GM18498 (cell line): ENCODE measurements at regions not wholly inside any gene's neighbourhood (a gene's known extent, or its start where the extent isn't known, plus 50 kb on each side); places are given as distances from the start of the nearest gene placed in this dataset.
A peak's percentile ranks its signal among the peaks of the same experiment; 100 is the strongest.

Source experiments
- ATAC-seq: cut with Tn5 transposase; IDR thresholded peaks from one replicate; pipeline ENCODE4 v1.9.1; 2021; ENCODE audit warnings: mild to moderate bottlenecking, moderate library complexity; ENCODE audit not compliant: unreplicated experiment

GRCh38 chr6:90978046-90978445 is 391.2 kb upstream of the MAP3K7 start:
- no peak for ATAC-seq

- no peak for ATAC-seq
Measured at GRCh38 chr6:90977513-90977912, 390.6 kb upstream of the MAP3K7 start.

GRCh38 chr6:90976341-90976740 is 389.5 kb upstream of the MAP3K7 start:
- no peak for ATAC-seq

GRCh38 chr6:90975741-90976140 is 388.9 kb upstream of the MAP3K7 start:
- no peak for ATAC-seq

GRCh38 chr6:90973188-90973587 is 386.3 kb upstream of the MAP3K7 start:
- no peak for ATAC-seq

- ATAC-seq = no peak
Measured at GRCh38 chr6:90970672-90971071, 383.8 kb upstream of the MAP3K7 start.

GRCh38 chr6:90967471-90967870 is 380.6 kb upstream of the MAP3K7 start:
- ATAC-seq = no peak

- no peak for ATAC-seq
Measured at GRCh38 chr6:90960324-90960723, 373.5 kb upstream of the MAP3K7 start.

- ATAC-seq = no peak
Measured at GRCh38 chr6:90955246-90955645, 368.4 kb upstream of the MAP3K7 start.

- ATAC-seq = no peak
Measured at GRCh38 chr6:90953405-90954161, 366.7 kb upstream of the MAP3K7 start.

- no peak for ATAC-seq
Measured at GRCh38 chr6:90952176-90952575, 365.3 kb upstream of the MAP3K7 start.

GRCh38 chr6:90948540-90948939 is 361.7 kb upstream of the MAP3K7 start:
- ATAC-seq = no peak

- ATAC-seq = no peak
Measured at GRCh38 chr6:90947184-90948064, 360.6 kb upstream of the MAP3K7 start.

GRCh38 chr6:90941885-90942284 is 355.0 kb upstream of the MAP3K7 start:
- ATAC-seq = no peak

- peak; percentile 94 for ATAC-seq
Measured at GRCh38 chr6:90940812-90941481, 354.1 kb upstream of the MAP3K7 start.

- ATAC-seq = no peak
Measured at GRCh38 chr6:90939906-90940305, 353.0 kb upstream of the MAP3K7 start.

- ATAC-seq = no peak
Measured at GRCh38 chr6:90938122-90938521, 351.2 kb upstream of the MAP3K7 start.

GRCh38 chr6:90936286-90936685 is 349.4 kb upstream of the MAP3K7 start:
- ATAC-seq = no peak

GRCh38 chr6:90934966-90935365 is 348.1 kb upstream of the MAP3K7 start:
- ATAC-seq = no peak

- ATAC-seq = no peak
Measured at GRCh38 chr6:90934081-90934480, 347.2 kb upstream of the MAP3K7 start.

- no peak for ATAC-seq
Measured at GRCh38 chr6:90932351-90932750, 345.5 kb upstream of the MAP3K7 start.

- ATAC-seq = no peak
Measured at GRCh38 chr6:90928051-90928450, 341.2 kb upstream of the MAP3K7 start.
